ENCODE measurements at regions not wholly inside any gene's neighbourhood (a gene's known extent, or its start where the extent isn't known, plus 50 kb on each side); places are given as distances from the start of the nearest gene placed in this dataset.

DNA sequence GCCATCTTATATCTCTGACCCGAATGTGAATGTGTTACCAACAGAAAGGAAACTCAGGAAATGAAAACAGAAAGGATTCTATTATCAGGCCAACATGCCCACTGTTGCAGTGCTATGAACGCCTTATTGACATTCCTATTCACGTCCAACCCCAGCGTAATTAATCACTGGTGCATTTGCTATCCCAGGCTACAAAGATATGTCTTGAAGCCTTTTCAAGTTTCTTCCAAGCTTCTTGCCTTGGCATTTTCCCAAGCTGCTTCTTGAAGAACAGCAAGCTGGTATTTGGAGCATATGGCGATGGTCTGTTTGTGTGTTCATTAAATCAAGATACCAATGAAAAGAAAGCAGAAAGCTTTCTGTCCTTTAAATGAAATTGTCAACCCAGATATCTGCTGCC, 579.2 kb upstream of the ZNF462 start:
- DNase-seq, result no peak

DNA sequence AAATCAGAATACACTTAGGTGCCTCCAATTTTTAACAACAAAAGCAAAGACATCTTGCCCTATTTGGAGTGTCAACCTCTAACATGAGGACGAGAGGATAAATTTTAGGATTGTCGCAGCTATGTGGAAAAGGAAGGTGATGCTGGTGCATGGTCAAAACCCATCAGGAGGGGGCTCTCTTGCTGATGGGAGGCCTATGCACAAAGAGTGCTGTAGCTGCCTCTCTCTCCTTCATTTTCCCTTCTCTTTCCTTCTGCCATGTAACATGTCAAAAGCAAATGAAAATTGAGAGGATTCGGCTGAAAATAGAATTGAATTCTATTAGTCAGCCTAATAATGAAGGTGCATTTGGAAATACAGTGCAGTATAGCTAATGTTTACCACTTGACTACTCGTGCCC, 578.7 kb upstream of the ZNF462 start:
- no peak for DNase-seq

DNA sequence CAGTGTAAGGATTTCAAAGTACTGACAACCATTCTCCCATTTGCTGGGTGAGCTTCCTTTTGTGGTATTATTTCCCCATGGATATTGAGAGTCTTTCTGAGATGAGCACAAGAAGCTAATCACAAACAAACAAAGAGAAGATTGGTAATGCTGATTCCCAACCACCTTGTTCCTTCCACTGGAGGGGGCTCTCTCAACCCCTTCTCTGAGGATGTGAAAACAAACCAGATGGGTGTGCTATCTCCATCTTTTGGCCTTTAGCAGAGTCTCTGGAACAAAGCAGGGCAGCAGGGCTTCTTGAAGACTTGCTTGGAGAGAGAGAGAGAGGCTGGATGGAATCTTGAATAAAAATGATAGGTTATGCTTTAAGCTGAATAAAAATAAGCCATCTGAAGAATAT, 576.7 kb upstream of the ZNF462 start:
- no peak for DNase-seq

DNA sequence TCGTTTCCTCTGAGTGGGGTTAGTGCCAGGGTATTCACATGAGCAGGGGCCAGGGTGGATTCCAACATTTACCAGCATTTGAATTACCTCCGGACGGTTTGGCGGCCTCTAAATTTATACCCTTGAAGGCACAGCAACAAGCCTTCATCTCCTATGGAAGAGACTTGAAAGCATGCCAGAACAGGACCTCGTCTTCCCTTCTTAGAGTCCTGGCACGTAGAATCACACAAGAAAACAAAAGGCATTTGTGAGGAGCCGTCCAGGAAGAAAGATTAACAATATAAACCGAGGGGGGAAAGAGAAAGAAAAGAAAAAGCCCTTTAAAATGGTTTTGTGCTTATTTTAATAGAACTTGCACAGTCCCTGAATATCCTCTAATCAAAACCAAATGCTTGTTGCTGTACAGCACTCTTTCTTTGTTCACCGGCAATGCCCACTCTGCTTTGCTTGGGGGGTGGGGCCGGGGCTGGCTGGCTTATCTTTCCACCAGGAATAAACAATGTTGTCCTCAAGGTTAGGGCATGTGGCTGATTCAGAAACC, 575.8 kb upstream of the ZNF462 start:
- no peak for DNase-seq

DNA sequence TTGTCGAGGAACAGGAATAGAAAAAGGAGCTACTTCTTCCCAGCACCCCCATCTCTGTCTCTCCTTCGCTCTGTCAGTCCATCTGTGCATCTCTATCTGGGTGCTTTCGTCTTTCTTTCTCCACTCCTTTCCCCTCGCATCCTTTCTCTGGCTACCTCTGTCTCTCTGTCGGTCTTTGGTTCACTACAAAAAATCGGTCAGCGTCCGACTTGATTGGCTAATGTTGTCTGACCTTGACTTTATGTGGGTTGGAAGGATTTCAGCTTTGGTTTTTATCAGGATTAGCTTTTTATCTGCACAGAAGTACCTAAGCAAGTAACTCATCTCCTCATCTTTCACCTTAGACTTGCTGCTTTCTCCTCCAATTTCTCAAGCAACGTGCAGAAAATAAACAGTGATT, 575.2 kb upstream of the ZNF462 start:
- DNase-seq, result no peak

DNA sequence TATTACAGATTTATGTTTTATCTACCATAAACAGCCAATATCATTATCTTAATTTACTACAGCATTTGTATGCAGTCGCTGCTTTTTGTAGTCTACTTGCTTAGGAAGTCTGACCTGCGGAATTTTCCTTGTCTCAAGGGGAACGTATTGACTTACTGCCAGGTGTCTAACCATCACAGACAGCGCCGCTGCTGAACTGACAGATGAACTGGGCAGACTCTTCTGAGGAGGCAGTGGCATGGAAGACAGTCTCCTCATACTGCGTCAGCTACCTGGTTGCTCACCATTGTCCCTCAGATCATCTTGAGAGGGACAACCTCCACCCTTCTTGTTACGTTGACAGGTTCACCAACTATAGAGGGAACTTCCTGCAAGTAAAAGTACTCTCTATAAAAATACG, 574.3 kb upstream of the ZNF462 start:
- DNase-seq, result no peak

DNA sequence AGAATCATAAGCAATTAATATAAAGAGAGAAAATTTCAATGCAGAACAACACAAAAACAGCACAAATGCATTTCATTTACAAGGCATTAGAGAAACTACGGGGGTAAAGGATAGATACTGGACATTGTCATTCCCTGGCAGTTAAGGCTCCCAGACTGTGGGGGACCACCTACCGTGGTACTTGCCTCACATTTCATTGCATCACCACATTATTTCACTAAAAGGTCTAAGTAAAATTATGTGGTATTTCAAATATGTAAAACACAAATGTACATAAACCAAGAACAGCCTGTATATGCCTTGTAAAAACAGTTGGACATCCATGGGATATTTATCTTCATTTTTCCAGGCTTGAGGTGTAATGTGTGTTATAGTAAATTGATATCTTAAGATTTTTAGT, 571.2 kb upstream of the ZNF462 start:
- DNase-seq, result no peak

DNA sequence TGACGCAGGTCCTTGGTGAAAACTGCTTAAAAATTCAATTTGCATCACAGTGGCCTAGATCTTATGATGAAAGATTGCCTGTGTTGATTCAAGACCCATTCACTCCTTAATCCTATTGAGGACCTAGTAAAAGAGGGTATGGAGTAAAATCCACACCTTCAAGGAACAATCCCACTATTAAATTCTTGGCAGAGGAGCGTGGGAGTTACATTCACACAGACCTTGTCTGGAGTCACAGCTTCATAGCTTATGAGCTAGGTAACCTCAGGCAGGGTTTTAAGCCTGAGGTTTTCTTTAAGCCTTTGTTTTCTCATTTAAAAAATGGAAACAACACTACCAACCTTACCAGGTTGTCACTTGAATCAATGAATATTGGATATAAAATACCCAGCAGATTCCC, 566.5 kb upstream of the ZNF462 start:
- no peak for DNase-seq

DNA sequence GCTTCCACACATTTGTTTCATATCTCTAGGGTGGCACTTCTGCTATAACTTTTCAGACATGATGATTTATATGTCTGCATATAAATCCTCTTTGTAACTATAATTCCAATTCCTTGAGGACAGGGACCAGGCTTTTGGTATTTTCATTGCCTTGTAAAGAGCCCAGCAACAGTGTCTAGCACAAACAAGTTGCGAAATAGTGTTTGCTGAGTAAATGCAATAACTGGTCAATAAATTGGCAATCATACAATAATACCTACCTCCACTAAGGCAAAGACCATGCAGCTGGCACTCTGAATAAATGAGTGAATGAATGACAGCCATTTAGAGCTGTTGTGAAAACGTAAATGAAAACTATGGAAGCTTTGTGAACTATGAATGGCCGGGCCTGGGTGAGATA, 564.0 kb upstream of the ZNF462 start:
- no peak for DNase-seq

DNA sequence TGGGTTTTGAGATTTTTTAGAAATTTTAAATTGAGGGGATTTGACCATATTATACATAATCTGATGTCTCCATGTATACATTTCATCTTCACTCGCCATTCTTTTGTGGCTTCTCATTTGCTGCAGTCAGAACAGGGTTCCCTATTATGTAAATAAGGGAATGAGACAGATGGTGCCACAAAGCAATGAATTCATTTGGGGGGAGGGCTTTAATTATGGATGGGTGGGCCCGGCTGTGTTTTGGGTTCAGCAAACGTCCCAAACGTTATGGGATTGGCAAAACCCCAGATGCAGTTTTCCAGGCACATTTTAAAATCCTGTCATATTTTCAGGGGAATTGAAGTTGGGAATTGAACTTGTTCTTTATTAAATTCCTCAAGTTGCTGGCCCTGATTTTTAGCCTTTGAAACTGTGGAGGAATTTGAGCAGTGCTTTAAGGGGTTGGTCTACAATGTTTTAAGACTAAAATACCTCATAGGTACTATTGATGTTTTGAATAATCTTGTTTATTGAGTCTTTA, 558.5 kb upstream of the ZNF462 start:
- no peak for DNase-seq

DNA sequence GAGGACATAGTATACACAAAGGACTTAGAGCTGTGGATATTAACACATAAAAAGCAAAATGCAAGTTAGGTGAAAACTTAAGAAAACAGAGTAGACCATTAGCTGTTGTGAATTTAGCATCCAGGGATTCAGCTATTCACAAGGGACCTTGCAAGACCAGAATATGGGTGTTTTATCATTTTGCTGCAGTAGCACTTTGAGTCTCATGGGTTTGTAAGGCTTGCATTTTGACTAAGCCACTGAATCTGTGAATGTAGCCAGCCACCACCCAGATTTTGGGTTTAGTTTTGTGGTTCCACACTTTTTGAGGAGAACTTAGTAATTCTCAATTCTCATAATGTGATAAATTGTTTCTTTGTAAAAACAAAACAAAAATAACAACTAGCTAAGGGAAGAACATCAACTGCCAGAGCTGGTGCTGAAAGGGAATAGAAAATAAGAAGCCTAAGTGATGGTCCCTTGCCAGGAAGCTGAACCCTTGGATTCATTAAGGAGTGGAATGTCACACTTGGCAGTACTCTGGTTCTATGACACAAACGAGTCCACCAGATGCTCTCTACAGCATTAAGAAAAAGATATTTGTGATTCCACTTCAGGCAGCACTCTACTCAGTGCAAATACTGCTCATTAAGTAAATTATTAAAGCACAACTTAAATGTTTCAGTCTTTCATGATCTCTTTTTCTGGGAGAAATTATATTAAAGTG, 557.4 kb upstream of the ZNF462 start:
- peak; percentile 63 for DNase-seq

DNA sequence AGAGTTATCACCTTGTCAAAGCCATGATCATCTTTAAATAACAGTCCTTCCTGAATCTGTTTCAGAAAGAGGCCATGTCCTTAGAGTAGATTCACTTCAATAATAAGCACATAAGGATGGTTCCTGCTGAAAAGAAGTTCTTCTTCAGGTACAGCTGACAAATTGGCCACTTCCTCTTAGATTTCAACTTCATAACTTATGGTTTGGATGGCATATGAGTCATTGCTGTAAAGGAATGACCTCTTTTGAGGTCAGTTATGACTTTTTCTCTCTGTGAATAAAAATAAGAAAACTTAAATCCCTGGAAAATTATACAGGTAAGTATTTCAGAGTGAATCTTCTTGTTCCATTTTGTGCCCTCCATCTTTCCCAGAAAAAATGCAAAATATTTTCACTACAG, 555.3 kb upstream of the ZNF462 start:
- no peak for DNase-seq

DNA sequence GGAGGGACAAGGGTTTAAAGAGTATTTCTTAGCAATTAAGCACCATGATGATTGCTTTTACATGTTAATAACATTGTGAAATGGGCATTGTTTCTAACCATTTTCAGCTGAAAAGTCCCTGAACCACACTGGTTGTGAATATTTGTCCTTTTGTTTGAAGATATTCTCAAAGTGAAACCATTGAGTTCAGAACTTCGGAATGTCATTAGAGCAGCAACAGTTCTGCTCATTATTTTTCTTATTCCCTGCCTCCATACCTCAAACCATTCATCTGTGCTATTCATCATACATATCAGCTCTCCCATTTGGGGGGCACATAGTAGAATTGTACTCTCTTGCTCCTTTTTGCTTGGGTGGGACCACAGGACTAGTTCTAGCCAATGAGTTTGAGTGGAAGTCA, 553.0 kb upstream of the ZNF462 start:
- DNase-seq, result no peak

DNA sequence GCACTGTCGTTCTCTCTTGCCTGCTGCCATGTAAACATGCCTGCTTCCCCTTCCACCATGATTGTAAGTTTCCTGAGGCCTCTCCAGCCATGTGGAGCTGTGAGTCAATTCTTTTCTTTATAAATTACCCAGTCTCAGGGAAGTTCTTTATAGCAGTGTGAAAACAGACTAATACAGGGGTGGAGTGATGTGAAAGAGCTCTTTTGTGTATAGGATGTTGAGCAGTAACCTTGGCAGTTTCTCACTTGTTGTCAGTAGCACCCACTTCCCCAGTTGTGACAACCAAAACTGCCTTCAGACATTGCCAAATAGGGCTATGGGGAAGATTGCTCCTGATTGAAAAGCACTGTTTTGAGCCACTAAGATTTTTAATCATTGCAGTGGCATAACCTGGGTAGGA, 552.2 kb upstream of the ZNF462 start:
- no peak for DNase-seq

DNA sequence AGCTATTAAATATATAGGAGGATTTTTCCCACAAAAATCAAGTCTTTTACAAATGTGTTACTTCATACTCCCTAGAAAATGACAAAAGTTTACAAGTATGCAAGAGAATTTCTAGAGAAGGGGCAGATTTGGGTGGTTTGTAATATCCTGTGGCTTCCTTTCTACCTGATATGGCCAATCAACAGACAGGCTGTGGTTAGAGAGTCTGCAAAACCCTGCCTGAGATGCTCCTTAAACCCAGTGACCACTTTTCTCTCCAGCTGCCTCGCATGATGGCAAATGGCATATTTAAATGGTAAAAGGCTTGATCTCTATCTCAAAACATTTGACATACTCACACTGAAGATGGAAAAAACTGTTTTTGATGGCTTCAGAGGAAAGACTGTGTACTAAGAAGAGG, 550.1 kb upstream of the ZNF462 start:
- no peak for DNase-seq

DNA sequence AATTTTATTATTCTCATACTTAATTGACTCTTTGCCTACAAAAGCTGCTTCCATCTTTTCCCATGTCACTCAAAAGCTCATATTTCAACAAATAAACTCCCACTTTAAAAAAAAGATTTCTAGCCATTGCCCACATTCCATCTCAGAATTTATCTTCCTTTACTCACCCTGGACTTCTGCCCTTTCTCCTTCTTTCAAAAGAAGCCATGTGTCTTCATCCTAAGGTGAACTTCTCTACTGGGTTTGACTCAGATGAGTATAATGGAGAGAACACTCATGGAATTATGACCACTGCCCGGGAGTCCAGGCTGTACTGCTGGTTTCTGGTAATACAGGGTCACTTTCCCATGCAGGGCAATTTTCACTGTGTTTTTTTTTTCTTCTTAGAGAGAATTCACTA, 548.5 kb upstream of the ZNF462 start:
- DNase-seq, result no peak

DNA sequence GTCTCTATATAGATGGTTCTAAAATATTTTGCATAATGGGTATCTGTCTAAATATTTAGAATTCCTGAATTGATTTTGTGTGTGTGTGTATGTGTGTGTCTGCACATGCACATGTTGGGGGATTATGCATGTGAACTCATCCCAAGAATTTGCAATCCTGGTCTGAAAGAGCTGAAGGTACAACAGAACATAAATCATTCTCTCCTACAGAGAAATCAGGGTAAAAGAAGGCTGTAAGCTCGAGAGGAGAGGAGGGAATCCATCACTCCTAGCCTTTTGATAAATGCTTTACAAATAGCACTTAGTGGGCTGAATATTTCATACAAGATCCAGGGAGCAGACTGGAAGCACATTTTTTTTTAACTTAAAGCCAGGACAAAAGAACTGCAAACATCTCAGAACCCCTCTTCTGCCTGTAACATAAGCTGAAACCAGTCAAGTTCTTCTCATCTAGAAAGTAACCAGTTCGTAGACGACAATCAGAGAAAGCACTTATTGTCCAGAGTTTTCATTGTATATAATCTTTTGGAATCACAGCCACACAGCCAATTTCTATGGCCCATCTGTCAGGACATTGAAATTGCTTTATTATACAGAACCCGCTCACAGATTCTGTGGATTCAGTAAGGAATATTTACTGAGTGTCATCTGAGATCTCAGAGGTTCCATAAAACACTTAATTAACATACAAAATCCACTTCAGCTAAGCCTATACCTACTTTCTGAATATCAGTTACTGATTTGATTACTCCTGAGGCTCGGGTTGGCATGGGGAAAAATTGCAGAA, 541.4 kb upstream of the ZNF462 start:
- DNase-seq, result no peak

DNA sequence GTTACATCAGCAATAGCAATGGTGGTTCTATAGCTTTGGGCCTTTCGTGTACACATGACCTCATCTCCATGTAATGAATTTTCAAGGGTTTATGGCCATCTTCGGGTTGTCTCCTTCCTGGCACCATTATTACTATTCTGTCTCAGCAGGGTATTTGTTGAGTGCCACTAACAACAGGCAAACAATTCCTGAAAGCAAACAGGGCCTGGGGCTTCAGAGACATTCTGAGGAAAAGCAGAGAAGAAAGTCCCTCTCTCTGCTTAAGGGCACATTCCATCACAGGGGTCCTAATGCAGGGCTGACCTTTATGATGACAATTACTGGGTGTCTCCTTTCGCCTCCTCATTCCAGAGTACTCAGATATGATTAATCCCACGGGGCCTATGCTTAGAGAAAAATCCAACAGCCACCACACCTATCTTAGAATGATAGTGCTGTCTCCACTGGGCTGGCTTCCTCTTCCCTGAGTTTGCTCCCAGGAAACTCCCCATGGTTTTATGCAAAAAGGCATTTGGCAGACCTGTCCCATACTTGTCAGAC, 540.2 kb upstream of the ZNF462 start:
- DNase-seq, result no peak

DNA sequence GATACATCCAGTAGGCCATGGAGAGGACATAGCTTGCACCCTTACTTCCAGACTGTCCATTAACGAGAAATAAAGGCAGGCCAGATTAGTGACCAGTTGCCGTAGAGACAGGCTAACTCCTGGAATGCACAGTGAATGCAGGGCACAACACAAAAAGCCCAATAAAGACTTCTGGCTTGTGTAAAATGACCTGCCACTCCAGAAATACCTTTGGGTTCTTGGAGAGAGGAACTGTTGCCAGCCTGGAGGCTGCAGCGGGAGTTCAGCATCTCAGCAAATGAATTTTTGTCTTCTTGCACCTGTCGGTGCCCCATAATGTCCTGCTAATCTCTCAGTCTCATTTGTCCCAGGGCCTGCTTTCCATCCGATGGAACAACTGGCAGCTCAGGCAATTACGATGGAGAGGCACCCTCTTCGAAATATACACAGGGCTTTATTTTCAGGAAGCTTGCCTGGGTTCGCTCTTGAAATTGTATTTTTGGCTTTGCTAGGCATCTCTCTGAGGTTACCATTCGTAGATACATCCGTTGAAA, 538.8 kb upstream of the ZNF462 start:
- DNase-seq, result no peak

DNA sequence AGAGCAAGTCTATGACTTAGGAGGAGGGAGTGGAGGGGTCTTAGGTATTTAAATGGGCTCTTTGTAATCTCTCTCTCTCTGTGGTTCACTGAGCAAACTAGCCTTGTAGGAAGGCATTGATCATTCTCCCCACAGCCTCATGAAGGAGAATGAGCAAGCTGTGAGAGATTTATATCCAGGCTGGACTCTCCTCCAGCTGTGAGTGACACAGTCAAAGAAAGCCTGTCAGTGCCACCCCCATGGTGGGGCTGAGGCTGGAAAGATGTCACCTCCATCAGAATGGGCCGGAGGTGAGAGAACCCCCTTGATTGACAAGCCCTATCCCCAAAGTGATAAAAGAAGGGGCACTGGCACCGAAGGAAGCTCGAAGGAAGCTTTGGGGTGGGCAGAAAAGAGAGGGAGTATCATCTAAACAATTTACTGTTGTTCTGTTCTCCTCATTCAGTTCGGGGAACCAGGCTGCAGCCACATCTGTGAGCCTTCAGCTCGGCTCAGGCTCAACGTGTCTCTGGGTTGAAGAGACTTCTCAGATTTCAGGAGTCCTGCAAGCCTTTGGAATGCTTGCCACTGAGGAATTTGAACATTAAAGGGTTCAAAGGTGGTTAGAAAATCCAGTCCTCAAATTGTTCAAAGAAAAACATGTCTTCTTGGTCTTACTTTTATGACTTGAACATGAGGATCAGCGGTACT, 538.2 kb upstream of the ZNF462 start:
- DNase-seq, result no peak

DNA sequence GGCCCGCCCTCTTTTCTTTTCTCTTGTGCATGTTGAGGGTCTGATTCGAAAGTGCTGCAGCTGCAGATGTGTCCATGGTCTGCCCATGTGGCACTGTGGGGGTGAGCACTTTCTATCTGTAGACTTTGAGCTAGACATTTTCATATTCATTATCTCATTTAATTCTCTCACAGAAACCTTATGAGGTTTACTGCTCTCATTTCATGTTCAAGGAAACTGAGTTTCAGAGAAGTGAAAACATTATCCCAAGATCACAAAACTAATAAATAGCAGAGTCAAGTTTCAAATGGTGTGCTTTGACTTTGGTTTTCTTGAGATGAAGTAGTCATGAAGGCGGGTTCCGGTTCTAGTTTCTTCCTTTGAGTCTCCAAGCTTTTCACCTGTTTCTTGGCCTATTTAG, 536.5 kb upstream of the ZNF462 start:
- DNase-seq, result no peak

DNA sequence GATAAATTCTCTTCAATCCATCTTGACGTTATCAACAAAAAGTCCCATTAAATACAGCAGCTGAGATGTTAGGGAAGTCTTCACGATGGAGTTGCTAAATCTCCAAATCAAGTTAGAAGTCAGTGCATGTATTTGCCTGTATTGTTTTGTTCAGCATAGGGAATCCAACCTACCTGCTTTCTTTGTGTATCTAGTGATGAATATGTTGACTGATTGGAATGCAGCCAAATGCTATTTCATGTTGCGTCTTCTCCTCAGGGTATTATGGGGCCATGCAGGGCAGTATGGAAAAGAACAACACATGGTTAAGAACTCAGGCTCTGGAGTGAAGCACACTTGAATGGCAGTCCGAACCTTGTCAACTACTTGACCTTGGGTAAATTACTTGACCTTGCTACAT, 529.5 kb upstream of the ZNF462 start:
- DNase-seq, result no peak

DNA sequence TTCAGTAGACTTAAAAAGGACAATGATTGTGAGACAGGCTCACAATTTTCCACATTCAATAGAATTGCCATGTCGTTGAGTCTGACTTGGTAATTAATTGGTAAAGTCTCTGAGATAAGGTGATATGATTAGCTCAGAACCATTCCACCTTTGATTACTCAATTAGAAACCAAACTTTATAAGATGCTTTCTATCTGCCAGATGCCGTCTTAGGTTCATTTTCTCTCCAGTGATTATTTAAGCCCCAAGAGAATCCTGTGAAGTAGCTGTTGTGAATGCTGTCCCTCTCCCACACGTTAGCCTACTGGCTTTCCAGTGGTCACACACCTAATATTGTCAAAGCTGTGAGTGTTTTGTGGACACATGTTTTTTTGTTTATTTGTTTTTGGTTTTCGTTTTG, 528.9 kb upstream of the ZNF462 start:
- DNase-seq, result no peak
